Epithelial cell of proximal tubule (primary cell): ENCODE measurements at regions not wholly inside any gene's neighbourhood (a gene's known extent, or its start where the extent isn't known, plus 50 kb on each side); places are given as distances from the start of the nearest gene placed in this dataset.

ENCODE experiments used
- DNase-seq: peaks from one replicate; pipeline ENCODE4 v3.0.0-alpha.2; 2011; ENCODE audit warnings: low read depth
- H3K4me3 ChIP-seq: 2 replicates; pipeline ENCODE4 v1.5.1; 2011; ENCODE audit warnings: low read depth, mild to moderate bottlenecking, low read length
- CTCF ChIP-seq: conservative IDR thresholded peaks from 2 replicates; pipeline ENCODE4 v1.5.1; 2012; ENCODE audit warnings: low read depth, mild to moderate bottlenecking, low read length

GRCh38 chr18:24786027-24786426, 325.6 kb downstream of the HRH4 start:
- no peak for TF ChIP-seq CTCF
- no peak overlapping the region for H3K4me3 ChIP-seq
- DNase-seq = no peak

GRCh38 chr18:24790347-24790746, 329.9 kb downstream of the HRH4 start:
- H3K4me3 ChIP-seq = no peak overlapping the region
- no peak for TF ChIP-seq CTCF
- no peak for DNase-seq

GRCh38 chr18:24791751-24792545, 331.5 kb downstream of the HRH4 start:
- no peak for TF ChIP-seq CTCF
- no peak overlapping the region for H3K4me3 ChIP-seq
- no peak for DNase-seq

- TF ChIP-seq CTCF = no peak
- DNase-seq = no peak
- H3K4me3 ChIP-seq = no peak overlapping the region
These were observed 333.3 kb downstream of the HRH4 start for GRCh38 chr18:24793742-24794141.

- H3K4me3 ChIP-seq = no peak overlapping the region
- DNase-seq = no peak
- no peak for TF ChIP-seq CTCF
These were observed 334.7 kb downstream of the HRH4 start for GRCh38 chr18:24795129-24795528.

- TF ChIP-seq CTCF = no peak
- no peak for DNase-seq
- no peak overlapping the region for H3K4me3 ChIP-seq
These were observed 337.5 kb downstream of the HRH4 start for GRCh38 chr18:24797981-24798380.

GRCh38 chr18:24799176-24799575, 338.7 kb downstream of the HRH4 start:
- H3K4me3 ChIP-seq = no peak overlapping the region
- no peak for DNase-seq
- TF ChIP-seq CTCF = no peak
